ENCODE measurements at regions not wholly inside any gene's neighbourhood (a gene's known extent, or its start where the extent isn't known, plus 50 kb on each side); places are given as distances from the start of the nearest gene placed in this dataset.

DNA sequence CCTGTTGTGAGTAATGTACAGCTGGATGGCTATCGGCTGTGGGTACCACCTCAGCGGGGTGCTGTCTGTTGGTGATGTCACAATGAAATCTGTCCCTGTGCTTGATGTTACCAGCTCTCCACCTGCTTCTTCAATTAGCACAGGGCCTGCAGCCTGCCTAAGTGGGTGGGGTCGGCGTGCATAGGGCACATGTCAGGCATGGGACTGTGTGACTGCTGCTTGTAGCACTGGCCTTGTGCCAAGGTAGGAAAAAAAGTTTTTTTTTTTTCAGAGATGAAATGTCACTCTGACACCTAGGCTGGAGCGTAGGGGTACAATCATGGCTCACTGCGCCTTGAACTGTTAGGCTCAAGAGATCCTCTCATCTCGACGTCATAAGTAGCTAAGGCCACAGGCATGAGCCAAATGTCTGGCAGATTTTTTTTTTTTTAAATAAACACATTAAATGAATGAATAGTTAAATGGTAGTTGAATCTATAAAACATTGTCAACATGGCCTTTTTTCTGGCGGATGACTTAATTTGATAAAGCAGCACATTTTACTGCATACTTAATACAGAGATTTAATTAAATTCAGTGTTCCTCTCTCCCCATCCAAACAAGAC, 222.5 kb downstream of the NXNL2 start:
- DNase-seq = no peak

DNA sequence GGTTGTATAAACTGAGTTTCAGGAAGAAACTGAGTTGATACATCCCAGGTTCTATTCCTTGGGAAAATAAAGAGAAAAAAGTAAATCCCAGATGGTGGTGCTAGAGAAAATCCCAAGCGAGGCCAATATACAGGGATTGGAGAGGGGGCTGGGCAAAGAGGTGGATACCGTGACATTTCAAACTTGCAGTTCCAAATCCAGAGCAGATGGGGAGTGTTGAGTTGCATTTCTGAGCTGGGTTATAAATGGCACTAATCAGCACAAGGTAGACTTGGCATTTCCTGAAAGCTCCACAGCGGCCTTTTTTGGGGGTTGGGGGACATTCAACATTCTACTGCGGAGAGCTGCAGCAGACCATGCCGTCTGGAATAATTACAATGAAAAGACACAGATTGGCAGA, 224.4 kb downstream of the NXNL2 start:
- no peak for DNase-seq

DNA sequence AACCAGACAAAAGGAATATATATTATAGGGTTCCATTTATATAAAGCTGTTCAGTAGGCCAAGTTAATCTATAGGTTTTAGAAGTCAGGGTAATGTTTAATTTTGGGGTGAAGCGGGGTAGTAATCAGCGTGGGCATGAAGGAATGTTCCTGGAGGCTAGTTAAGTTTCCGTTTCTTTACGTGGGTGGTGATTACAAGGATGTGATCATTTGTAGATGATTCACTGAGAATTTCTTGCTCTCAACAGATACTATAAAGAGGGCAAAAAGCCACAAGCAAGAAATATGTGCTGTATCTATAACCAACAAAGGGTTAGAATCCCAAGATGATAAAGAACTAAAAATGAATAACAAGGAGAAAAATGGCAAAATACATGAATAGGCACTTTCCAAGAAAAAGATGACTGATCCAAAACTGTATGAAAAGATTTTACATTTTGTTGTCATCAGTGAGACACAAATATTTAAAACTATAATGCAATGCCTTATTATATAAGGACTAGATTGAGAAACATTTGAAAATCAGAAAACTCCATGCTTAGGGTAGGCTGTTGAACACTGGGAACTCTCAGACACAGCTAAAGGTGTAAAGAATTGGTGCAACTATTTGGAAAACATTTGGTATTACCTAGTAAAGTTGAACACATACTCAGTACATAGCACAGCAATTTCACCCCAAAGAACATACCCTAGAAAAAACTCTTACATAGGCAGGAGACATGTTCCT, 224.3 kb upstream of the S1PR3 start:
- DNase-seq = no peak

DNA sequence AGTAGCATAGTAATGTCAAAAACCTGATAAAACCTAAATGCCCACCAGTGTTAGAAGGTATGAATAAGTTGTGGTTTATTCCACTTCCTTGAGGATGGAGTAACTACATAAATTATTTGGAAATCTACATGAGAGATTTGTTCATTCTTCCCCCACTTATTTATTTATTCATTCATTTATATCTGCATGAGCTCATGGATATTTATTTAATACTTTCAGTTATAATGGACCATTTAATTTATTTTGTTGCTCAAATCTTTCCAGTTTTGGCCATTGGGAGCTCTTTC, 223.8 kb upstream of the S1PR3 start:
- no peak for DNase-seq

DNA sequence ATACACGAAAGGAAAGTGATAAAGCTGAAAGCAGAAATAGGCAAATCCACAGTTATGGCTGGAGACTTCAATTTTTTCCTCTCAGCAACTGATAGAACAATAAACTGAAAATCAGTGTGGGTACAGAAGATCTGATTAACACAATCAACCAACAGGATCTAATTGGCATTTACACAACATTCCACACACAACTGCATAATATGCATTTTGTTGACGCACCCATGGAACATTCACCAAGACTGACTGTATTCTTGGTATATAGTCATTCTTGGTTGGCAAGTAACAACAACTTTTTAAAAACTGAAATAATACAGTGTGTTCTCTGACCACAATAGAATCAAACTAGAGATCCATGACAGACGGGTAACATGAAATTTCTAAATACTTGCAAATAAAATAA, 218.7 kb upstream of the S1PR3 start:
- DNase-seq = no peak

DNA sequence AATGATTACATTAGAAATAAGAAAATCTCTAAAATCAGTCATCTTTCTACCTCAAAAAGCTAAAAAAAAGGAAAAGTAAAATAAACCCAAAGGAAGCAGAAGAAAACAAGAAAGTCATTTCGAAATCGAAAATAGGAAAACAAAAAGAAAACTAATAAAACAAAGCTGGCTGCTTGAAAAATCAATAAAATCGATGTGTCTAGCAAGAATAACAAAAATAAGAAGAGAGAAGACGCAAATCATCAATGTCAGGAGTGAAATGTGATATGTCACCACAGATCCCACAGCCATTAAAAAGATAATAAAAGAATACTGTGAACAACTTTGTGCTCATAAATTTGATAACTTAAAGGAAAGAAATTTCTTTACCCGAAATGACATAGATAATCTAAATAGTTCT, 218.1 kb upstream of the S1PR3 start:
- DNase-seq = no peak

DNA sequence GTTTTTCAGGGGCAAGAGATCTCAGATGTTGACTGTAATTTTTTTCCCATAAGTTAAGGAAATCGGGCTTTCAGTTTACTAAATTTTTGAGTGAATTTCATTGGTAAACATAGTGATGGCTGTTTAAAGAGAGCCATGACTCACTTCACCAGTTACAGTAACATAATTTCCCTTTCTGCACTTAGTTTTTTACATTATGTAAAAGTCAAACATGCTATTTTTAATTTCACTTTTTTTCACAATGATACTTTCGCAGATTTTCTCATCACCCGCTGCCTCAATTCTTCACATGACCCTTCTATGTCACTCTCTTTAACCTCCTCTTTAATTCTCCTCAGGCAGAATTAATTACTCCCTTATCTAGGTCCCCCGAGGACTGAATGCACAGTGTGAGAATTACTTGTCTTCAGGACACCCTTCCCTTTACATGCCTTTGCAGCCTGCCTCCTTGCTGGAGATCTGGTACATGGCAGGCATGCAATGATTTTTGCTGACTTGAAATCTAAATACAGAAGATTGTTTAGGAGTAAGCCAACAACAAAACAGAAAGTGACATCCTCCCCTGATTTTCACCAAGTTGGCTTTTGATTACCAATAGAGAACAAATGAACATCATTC, 217.5 kb upstream of the S1PR3 start:
- DNase-seq = no peak

DNA sequence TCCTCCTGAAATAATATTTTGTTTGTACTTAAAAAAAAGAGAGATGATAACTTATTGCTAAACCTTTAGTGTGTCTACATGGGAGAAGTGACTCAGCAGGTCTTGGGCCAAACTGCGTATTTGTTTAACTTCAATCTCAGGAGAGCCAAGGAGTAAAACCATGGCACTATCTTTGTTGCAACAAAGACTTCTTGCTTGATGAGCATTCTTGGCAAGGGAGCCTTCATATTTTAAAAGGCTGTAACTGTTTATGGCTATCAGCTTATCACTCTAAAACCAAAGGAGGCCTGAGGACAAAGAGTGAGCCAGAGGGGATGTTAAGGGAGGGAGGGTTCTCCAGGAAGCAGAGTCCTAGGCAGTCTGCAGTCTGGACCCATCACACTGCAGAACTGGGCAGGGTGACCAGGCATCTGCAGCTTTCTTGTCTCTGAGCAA, 216.2 kb upstream of the S1PR3 start:
- no peak for DNase-seq

DNA sequence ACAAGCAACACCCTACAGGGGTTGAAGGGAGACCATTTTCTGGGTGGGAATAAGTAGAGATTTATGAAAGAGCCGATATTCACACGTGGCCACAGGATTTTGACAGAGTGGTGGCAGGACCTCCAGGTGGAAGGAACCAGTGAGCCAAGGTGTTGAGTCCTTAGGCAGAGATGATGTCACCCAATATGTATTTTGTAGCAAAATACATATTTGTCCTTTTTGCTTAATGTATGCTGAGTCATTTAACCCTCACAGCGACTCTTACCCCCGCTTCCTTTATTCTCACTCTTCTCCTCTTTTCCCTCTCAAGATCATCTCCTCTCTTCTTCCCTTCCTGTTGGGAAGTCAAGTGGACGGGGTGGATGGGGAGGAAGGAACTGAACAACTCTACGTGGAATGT, 215.7 kb upstream of the S1PR3 start:
- DNase-seq = no peak

DNA sequence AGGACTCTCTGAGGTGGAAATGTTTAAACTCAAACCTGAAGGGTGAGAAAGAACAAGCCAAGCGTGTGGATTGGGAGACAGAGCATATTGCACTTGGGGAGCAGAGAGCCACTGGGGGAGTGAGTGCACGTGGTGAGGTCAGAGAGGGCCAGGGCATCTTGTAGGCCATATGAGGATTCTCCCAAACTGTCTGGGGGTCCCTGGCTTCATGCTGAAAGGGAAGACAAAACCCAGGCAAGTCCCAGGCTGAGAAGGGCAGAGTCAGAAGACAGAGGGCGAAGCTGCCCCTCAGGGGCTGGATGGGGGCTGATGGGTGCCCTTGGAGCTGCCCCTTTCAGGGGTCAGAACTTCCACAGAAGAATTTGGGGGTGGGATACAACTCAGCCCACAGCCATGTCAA, 215.3 kb upstream of the S1PR3 start:
- no peak for DNase-seq

DNA sequence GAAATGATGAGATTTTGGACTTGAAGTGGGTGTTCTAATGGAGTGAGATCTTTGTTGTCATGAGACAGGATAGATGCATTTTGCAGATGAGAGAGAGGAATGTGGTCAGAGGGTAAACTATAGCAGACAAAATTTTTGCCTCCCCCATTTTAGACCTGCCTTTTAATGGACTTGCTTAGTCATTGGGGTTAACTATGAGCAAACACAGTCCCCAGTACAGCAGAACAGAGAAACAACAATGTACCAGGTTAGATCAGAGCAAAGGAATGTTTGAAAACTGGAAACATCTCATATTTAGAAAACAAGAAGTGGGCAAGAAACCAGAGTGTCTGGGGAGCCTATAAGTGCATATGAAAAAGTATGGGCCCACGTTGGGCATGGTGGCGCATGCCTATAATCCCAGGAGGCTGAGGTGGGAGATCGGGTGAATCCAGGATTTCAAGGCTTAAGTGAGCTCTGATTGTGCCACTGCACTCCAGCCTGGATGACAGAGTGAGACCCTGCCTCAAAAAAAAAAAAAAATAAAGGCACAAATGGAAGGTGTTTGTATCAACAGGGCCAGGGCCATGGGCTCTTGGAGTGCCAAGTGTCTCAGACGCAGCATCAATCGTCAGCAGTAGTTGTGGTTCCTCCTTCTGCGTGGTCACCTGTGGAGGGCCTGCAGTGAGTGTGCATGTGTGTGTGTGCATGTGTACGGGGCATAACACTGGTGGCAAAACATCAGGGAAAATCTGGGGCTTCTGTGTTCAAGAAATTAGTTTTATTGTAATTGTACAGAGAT, 214.4 kb upstream of the S1PR3 start:
- DNase-seq = no peak

DNA sequence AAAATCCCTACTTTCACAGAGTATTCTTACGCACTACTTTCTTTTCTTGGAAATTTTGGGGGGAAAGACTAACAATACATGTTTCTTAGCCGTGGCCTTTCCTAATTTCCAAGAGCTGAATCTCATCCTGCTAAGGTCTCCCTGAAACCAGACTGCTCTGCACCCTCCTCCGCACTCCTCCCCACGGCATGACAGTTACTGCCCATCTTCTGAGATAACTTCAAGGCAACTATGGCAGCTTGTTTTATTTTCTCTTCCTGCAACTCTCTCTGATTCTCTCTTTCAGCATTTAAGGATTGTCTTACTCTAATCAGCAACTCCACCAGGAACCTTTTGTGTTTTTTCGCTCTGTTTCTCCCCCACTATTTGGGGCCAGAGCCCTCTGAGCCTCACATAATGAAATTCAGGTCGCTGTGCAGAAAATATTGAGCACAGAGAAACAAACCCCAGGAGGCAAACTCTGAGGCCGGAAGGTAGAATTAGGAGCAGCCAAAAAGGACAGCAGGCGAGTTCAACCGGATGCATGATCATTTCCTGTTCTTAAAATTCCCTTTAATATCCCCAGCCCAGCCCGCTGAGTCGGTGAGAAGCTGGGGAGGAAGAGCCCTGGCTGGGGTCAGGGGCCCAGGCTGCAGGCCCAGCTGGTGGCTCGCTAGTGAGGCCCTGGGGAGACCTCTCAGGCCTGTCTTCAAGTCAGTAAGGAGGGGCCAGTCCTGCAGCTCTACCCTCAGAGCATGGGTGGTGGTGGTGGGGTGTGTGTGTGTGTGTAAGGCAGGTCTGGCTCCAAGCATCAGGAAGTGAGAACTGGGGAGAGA, 213.6 kb upstream of the S1PR3 start:
- peak; percentile 73 for DNase-seq

DNA sequence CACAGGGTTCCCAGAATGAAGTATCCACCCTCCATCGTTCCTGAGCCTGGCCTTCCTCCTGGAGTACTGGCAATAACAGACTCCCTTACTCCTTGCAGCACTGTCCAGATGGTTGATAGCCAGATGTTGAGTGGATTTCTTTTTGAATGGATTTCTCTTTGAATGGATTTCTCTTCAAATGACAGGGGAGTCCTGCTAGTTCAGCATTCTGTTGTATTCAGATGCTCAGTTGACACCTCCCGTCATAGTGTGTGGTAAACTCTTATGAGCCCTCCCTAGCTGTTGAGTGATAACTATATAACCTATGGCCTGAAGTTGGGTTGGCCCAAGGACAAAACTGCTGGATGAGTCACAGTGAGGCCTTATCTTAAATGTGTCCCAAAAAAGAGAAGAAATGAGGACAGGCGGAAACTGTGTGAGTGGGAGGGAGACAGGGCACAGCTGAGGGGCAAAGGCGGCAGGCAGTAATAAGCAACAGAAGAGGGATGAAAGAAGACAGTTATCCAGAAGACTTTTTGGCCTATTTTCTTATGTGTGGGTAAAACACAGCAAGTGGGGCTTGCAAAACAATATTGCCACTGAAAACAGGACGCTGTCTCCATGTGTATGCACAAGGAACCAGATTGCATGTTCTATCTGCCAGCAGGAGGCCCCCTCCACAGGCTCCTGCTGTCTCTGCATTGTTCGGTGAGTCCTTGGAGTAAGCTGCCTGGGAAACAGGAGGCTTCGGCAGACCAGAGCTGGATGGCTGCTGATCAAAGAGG, 209.5 kb upstream of the S1PR3 start:
- no peak for DNase-seq

DNA sequence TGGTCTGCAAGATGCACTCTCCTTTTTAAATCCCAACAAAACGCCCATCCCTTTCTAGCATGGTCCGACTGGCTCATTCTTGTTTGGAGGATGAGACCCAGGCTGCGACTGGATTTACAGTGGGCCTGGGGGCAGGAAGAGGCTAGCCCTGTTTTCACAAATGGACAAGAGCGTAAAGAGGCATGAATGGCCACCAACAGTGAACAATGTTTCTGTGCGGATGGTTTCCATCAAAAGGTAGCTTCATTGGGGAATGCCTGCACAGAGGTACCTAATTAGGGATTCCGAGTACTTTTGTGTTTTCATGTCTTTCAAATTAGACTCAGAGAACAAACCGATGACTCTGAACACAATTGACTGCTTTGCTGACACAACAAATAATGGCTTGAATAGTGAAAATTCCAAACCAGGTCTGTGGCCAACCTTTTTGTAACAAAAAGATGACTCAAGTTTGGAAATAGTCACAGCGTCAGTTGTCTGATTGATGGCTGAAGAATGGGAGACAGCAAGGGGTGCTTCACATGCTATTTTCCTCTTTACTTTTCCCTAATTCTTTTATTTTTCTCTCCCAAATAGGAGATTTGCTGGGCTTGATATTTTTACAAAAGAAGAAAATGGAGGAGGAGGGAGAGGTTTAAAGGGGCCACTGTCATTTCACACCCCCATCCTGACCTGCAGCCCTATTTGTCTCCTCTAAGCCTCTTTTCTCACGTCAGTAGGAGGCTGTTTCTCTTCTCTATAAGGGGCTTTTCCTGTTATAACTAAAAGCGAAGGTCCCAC, 208.1 kb upstream of the S1PR3 start:
- DNase-seq = no peak

DNA sequence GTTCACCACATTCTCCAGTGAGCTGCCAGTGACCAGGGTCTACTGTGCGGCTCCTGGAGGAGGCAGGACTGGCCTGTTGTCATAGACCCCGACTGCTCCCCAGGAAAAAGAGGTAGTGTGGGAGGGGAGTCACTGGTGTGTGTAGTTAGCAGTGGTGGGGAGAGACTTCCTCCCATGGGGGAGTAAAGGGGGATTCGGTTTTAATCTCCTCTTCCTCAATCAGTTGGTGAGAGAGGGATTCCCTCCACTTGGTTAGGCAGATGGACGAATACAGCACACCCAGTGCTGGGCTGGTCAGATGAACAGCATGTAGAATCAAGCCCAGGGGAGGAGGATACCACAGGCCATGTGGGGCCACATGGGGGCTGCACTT, 207.6 kb upstream of the S1PR3 start:
- no peak for DNase-seq

DNA sequence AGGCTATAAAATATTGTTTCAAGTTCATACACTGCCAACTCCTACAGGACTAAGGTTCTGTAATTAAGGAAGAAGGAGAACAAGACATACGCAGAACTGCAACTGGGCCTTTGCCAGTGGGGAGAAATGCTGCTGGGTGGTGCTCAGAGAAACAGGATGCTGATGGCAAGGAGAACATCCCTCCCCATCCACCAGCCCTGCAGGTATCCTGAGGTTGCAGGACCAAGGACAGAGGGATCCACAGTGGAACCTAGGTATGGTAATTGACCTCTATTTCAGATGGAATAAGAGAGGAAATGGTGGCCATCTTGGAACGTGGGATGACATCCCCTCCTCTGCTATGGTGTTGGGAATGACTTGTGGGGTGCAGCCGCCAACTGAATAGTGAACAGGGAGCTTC, 206.3 kb upstream of the S1PR3 start:
- DNase-seq = no peak

DNA sequence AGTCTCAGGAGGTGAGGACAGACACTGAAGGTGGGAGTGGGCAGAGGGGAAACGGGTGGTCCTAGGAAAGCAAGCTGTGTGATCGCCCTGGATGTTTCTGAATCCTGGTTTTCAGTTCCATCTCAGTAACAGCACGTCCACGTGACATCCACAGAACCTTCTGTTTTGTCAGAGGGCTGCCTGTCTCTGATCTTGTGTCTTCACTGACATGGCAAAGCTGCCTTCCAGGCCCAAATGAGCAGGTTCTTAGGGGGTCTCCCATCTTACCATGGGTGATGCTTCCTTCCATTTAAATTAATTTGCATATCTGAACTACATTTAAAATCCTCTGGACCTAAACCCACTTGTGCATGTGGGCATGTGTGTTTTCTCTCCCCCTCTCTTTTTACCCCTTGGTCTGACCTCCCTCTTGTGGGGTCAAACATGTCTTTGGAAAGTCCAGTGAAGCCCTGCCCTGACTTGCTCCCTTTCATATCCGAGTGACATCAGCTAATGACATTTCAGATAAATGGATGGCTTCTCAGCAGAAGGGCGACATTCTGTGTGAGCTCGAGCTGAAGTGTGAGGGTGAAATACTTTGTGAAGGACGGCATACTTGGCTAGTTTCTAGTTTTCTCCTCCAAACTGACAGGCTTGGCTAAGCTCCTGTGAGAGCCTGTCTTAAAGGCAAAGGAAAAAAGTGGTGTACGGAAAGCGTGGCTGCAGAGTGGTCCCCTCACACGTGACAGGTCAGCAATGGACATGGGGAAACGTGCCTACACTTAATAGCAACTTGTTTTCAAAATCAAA, 204.8 kb upstream of the S1PR3 start:
- no peak for DNase-seq

DNA sequence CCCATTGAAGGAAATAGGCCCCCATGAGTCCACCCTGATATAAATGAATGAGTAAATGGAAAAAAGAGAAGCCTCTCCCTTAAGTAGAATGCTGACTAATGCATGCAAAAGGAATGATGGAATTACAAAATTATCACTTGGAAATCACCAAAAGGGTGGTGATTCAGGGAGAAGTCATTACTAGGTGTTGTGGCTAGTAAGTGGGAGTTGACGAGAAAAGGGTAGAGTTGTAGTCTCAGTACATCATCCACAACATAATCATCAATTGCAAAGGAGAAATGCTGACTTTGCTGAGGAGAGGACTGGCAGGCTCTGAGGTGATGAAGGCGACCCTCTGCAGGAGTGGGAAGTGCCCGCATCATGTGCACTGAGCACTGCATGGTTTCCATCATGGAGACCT, 201.5 kb upstream of the S1PR3 start:
- no peak for DNase-seq

DNA sequence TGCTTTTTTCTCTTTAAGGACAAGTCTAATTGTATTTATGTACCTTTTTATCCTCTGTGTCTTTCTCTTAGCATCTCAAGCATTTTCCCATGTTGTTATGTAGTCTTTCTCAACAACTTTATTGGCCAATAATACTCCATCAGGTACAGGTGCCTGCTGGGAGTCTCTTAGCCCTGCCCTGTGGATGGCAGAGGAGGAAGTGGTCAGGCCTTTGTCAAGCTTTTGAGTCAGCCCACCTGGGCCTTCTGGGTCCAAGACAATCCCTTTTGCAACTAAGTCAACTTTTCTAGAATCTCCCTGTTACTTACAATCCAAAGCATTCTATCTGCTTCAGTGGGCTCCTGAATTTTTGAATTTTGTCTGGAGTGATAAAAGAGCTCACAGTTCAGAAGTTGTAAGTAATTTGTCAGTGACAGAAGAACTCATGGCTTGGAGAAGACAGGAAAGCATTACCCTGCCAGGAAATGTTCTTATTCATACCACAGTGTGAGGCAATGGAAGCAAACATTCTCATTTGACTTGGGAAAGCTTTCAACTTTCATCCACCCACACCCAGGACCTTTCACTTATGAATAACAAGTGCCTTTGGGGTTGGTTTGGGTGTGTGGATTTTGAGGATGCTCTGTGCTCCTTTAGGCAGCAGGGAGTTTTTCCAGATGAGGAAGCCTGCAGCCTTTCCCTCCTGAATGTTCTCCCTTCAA, 200.0 kb upstream of the S1PR3 start:
- no peak for DNase-seq

Data from renal pelvis (tissue), 1 donor.